Endothelial cell of umbilical vein (primary cell): ENCODE measurements at regions not wholly inside any gene's neighbourhood (a gene's known extent, or its start where the extent isn't known, plus 50 kb on each side); places are given as distances from the start of the nearest gene placed in this dataset.

ENCODE experiments used
- BruUV-seq: library from RNA; stranded (reverse); fragments of 400-500 nt; replicated peaks from 2 replicates; lab custom pipeline; 2021; lab: Mats Ljungman, UMichigan
- CTCF ChIA-PET: fragments of 300-600, 350-600 bp; sonication (Branson Sonifier 250); formaldehyde crosslinking; loops from one replicate; lab custom pipeline; 2021; ENCODE audit warnings: antibody characterized with exemption, inconsistent platforms; lab: Charles Lee
- POLR2A ChIA-PET: fragments of 300-600, 350-600 bp; sonication (Branson Sonifier 250); formaldehyde crosslinking; loops from one replicate; lab custom pipeline; 2021; ENCODE audit warnings: antibody characterized with exemption, inconsistent platforms; lab: Charles Lee
- DNase-seq: peaks from one replicate; pipeline ENCODE4 v3.0.0-alpha.2; 2011; ENCODE audit warnings: low read depth, low spot score
- FAIRE-seq: peaks from 2 replicates; lab custom pipeline; 2011; peaks lifted over from hg19 to GRCh38; lab: Jason Lieb, UNC
- H2AFZ ChIP-seq: 2 replicates; pipeline ENCODE4 v1.6.0; 2012; ENCODE audit warnings: low read depth, low read length, control low read depth, inconsistent platforms
- H3K27ac ChIP-seq: 2 replicates; pipeline ENCODE4 v1.5.1; 2011; ENCODE audit warnings: low read depth, mild to moderate bottlenecking, control low read depth, low read length, moderate library complexity; ENCODE audit not compliant: insufficient read depth
- H3K27me3 ChIP-seq, 2 experiments: 2 replicates each; pipeline versions ENCODE4 v1.6.0 to v1.6.1; 2011; ENCODE audit warnings: low read length in 2 of 2, mixed read lengths in 1 of 2; ENCODE audit not compliant: control insufficient read depth in 2 of 2, insufficient read depth in 2 of 2
- H3K36me3 ChIP-seq, 2 experiments: 2 replicates in 1 of 2; 3 replicates in 1 of 2; pipeline ENCODE4 v1.5.1; 2011; ENCODE audit warnings: low read length in 2 of 2, mild to moderate bottlenecking in 1 of 2, moderate library complexity in 1 of 2; ENCODE audit not compliant: control insufficient read depth in 2 of 2, insufficient read depth in 2 of 2; ENCODE audit errors: extremely low read depth in 1 of 2
- H3K4me1 ChIP-seq: 3 replicates; pipeline ENCODE4 v1.5.1; 2011; ENCODE audit warnings: mild to moderate bottlenecking, low read length; ENCODE audit not compliant: control insufficient read depth, insufficient read depth; ENCODE audit errors: extremely low read depth
- H3K4me2 ChIP-seq: 2 replicates; pipeline ENCODE4 v1.6.1; 2011; ENCODE audit warnings: low read length, control low read depth, mixed read lengths; ENCODE audit not compliant: insufficient read depth
- H3K4me3 ChIP-seq, 3 experiments: fragments of 200-600 bp in 1 of 3; sonication (generic), shearing (Covaris generic) in 1 of 3; replicated peaks in 1 of 3; 2 replicates each; pipeline ENCODE4 v1.5.1; 2011 to 2016; ENCODE audit warnings: control low read depth in 3 of 3, low read length in 3 of 3, mild to moderate bottlenecking in 2 of 3, inconsistent platforms in 1 of 3, low read depth in 1 of 3, moderate library complexity in 1 of 3; ENCODE audit not compliant: insufficient read depth in 1 of 3
- H3K79me2 ChIP-seq: 2 replicates; pipeline ENCODE4 v1.6.0; 2012; ENCODE audit warnings: low read length, inconsistent platforms; ENCODE audit not compliant: control insufficient read depth, insufficient read depth
- H3K9ac ChIP-seq: replicated peaks from 2 replicates; pipeline ENCODE3; 2011; ENCODE audit warnings: low read length, control low read depth; ENCODE audit not compliant: insufficient read depth; ENCODE audit errors: extremely low read depth
- H3K9me1 ChIP-seq: replicated peaks from 3 replicates; pipeline ENCODE4 v1.6.0; 2011; ENCODE audit warnings: mild to moderate bottlenecking, low read length; ENCODE audit not compliant: control insufficient read depth, insufficient read depth; ENCODE audit errors: extremely low read depth
- H3K9me3 ChIP-seq: replicated peaks from 2 replicates; pipeline ENCODE4 v1.5.1; 2012; ENCODE audit warnings: low read length, inconsistent platforms; ENCODE audit not compliant: control insufficient read depth, insufficient read depth
- H4K20me1 ChIP-seq: replicated peaks from 2 replicates; pipeline ENCODE3; 2011; ENCODE audit warnings: mild to moderate bottlenecking, low read length; ENCODE audit not compliant: control insufficient read depth, insufficient read depth; ENCODE audit errors: extremely low read depth
- FOS ChIP-seq: IDR thresholded peaks from 2 replicates; pipeline ENCODE4 v1.6.1; 2011; ENCODE audit warnings: mild to moderate bottlenecking, low read length, moderate library complexity, borderline replicate concordance; ENCODE audit not compliant: insufficient read depth
- JUN ChIP-seq: IDR thresholded peaks from 2 replicates; pipeline ENCODE4 v1.6.1; 2011; ENCODE audit warnings: borderline replicate concordance, low read depth; ENCODE audit not compliant: insufficient read length, insufficient read depth
- MAX ChIP-seq: IDR thresholded peaks from 2 replicates; pipeline ENCODE4 v1.6.1; 2011; ENCODE audit not compliant: insufficient read depth, insufficient read length
- POLR2A ChIP-seq: IDR thresholded peaks from 2 replicates; pipeline ENCODE4 v1.6.1; 2012; ENCODE audit warnings: low read depth, mild to moderate bottlenecking, control low read depth, low read length
- POLR2AphosphoS5 ChIP-seq: IDR thresholded peaks from 2 replicates; pipeline ENCODE4 v1.6.1; 2012; ENCODE audit warnings: low read depth, mild to moderate bottlenecking, control low read depth, low read length, moderate library complexity; ENCODE audit not compliant: insufficient read depth
- dilution Hi-C: fragments of 300-500 bp; cut with MboI; formaldehyde crosslinking; loops from one replicate; pipeline ENCODE4 v1.15.0; 2019; ENCODE audit warnings: low sequenced_read_pairs; ENCODE audit not compliant: extremely low pct_ligation_motif_present
- intact Hi-C: fragments of 100-400 bp; cut with micrococcal nuclease; formaldehyde crosslinking; loops from one replicate; pipeline ENCODE4 v1.10.0; 2022
- TF ChIP-seq, protein P1 (sequence below), 2 donors: IDR thresholded peaks; 1 replicate in 1 of 2; 2 replicates in 1 of 2; pipeline ENCODE4 v1.5.1; 2011; ENCODE audit warnings: low read length in 2 of 2, mild to moderate bottlenecking in 2 of 2, moderate library complexity in 2 of 2, control low read depth in 1 of 2, inconsistent platforms in 1 of 2, low read depth in 1 of 2; ENCODE audit not compliant: insufficient read depth in 1 of 2; ENCODE audit errors: extremely low read depth in 1 of 2

DNA sequence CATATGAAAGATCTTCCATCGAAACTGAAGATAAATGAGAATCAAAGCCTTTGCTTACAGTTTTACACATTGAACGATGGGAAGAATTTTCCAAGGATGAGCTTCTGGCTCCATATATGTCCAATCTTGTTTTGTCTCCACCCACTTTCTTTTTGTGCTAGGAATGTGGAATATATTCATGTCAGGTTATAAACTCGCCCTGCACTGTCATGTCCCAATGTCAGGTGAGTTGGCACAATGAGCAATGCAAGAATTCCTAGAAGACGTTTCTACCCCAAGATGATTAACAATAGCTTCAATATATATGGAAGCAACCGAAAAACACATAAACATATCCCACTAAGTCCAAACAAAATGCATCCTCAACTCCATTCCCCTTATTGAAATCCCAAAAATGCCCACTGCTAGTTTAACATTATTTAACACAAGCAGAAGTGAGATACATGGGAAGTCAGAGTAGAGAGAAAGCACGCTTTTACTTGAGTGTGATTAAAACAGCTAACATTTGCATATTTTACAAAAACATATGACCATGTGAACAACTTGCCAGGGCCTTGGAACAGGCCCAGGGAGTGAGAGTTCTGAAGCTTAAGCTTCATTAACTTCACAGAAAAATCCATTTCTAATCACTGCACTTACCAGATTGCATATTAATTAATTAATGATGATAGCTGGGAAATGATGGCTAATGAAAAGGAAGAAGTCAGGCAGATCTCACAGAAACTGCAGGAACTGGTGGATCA lies 233.9 kb downstream of the GXYLT1 start:
- DNase-seq (no peak), FAIRE-seq (no peak)
- no peaks in the 10 kb centered on the region for H4K20me1 ChIP-seq
- no peak overlapping the region for H3K4me2 ChIP-seq
- POLR2A ChIA-PET = no interaction called here
- intact Hi-C loops = no loop called here
- H3K36me3 ChIP-seq = no peaks in the 10 kb centered on the region
- H3K79me2 ChIP-seq = no peaks in the 10 kb centered on the region
- no peak overlapping the region for H3K9ac ChIP-seq
- H3K27me3 ChIP-seq = no peaks in the 10 kb centered on the region
- H3K27ac ChIP-seq = no peak overlapping the region
- CTCF ChIA-PET = interaction anchor here (1.3 kb wide), 1 partner anchor 110 kb away, joined by 3 read pairs; no protein-coding TSS in a partner anchor
- H3K4me1 ChIP-seq = no peaks in the 10 kb centered on the region
- BruUV-seq = no TSS peak
- no peak for TF ChIP-seq POLR2AphosphoS5
- no peak for TF ChIP-seq JUN
- TF ChIP-seq, protein P1, sequence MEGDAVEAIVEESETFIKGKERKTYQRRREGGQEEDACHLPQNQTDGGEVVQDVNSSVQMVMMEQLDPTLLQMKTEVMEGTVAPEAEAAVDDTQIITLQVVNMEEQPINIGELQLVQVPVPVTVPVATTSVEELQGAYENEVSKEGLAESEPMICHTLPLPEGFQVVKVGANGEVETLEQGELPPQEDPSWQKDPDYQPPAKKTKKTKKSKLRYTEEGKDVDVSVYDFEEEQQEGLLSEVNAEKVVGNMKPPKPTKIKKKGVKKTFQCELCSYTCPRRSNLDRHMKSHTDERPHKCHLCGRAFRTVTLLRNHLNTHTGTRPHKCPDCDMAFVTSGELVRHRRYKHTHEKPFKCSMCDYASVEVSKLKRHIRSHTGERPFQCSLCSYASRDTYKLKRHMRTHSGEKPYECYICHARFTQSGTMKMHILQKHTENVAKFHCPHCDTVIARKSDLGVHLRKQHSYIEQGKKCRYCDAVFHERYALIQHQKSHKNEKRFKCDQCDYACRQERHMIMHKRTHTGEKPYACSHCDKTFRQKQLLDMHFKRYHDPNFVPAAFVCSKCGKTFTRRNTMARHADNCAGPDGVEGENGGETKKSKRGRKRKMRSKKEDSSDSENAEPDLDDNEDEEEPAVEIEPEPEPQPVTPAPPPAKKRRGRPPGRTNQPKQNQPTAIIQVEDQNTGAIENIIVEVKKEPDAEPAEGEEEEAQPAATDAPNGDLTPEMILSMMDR (IDR thresholded peaks at IDR 0.05; ENCODE audit: extremely low read depth in 1 of 2, insufficient read depth in 1 of 2, low read depth in 1 of 2, low read length in 2 of 2) = no peak
- TF ChIP-seq MAX = no peak
- no peak for TF ChIP-seq FOS
- TF ChIP-seq POLR2A = no peak
- no peaks in the 10 kb centered on the region for H3K9me1 ChIP-seq
- H3K4me3 ChIP-seq = no peak overlapping the region
- no peaks in the 10 kb centered on the region for H3K9me3 ChIP-seq
- dilution Hi-C loops = no loop called here
- H2AFZ ChIP-seq = no peak overlapping the region
